DOHH2 (cell line): ENCODE measurements at regions not wholly inside any gene's neighbourhood (a gene's known extent, or its start where the extent isn't known, plus 50 kb on each side); places are given as distances from the start of the nearest gene placed in this dataset.
"Not testable (repeated sequence)": the region's sequence is repeated elsewhere in the genome, so short reads cannot be mapped to it uniquely, and the experiment has no call there.

Experiments used
- CTCF ChIP-seq: fragments of 200-600 bp; sonication (generic); IDR thresholded peaks from one replicate; pipeline ENCODE4 v1.5.1; 2014; ENCODE audit warnings: antibody characterized with exemption, mild to moderate bottlenecking, low read depth, low read length; ENCODE audit not compliant: poor library complexity, severe bottlenecking
- EZH2phosphoT487 ChIP-seq: fragments of 200-600 bp; sonication (generic); IDR thresholded peaks from 2 replicates; pipeline ENCODE4 v1.6.1; 2017; ENCODE audit warnings: borderline replicate concordance, mild to moderate bottlenecking, antibody characterized with exemption, low read length, moderate library complexity, mixed read lengths

DNA sequence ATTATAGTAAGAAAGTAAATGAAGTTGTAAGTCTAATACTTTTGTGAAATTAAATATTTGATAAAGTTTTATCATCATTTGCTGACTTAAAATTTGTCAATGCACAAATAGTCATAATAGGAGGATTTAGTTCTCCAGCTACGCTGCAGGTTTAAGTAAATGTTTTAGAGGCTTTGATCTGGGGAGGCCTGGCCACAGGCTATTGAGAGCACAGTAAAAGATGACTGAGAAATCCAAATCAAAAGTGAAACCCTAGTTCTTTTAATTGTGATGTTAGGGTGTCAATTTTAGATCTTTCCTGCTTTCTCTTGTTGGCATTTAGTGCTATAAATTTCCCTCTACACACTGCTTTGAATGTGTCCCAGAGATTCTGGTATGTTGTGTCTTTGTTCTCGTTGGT, 694.3 kb upstream of the ZNF385D start:
- not testable (repeated sequence) for TF ChIP-seq CTCF, EZH2phosphoT487
